T-helper 9 cell (primary cell): ENCODE measurements at regions not wholly inside any gene's neighbourhood (a gene's known extent, or its start where the extent isn't known, plus 50 kb on each side); places are given as distances from the start of the nearest gene placed in this dataset.

Source experiments
- DNase-seq: peaks from one replicate; pipeline ENCODE4 v3.0.0-alpha.2; 2020

- no peak for DNase-seq
Measured at GRCh38 chr9:126127591-126127990, 199.0 kb upstream of the MVB12B start.

GRCh38 chr9:126128494-126129142 is 198.0 kb upstream of the MVB12B start:
- DNase-seq = no peak

- no peak for DNase-seq
Measured at GRCh38 chr9:126131066-126132010, 195.3 kb upstream of the MVB12B start.

DNA sequence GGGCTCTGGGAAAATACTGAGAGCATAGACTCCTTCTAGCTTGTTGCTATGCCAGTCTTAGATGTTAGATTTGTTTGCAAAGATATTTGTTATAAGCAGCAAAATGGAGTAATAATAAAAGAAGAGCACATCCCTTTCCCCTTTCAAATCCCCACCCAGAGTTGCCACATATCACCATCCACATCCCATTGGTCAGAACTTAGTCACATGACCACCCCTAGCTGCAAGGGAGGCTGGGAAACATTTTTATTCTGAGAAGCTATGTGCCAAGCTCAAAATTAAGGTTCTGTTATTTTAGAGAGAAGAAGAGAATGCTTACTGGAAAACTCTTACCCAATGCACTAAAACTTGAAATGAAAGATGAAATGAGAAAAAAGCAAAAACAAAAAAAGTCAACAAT is 193.9 kb upstream of the MVB12B start:
- DNase-seq = no peak

- no peak for DNase-seq
Measured at GRCh38 chr9:126144196-126144595, 182.4 kb upstream of the MVB12B start.

DNA sequence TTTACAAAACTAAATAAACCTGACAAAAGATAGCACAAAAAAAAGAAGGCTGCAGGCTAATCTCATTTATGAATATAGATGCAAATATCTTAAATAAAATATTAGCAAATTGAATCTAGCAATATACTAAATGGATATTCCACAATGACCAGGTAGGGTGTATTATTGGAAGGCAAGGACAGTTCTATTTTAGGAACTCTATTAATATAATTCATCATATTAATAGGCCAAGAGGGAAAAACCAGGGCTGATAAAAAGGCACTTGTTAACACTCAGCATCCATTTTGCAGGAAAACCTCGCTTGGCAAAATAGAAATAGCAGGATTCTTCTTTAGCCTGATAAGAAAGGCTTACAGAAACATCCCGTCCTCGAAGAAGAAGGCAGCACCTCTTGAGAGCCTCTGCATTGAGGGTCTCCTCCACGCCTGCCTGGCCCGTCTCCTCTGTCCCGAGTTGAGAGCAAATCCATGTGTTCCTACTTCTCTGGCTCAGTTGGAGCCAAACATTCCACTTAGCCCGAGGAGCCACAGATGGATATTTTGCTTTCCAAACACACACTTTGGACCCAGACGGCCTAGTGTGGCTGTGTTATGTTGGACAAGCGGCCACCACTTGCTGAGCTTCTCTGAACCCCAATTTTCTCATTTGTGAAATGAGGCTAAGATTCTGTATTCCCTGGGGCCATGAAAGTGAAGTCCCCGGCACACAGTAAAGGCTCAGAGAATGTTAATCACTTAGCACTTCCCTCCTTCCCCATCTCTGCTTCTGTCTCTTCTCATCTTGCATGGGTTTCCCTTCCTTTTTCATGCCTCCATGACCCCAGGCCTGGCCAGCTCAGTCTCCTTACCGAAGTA is 181.8 kb upstream of the MVB12B start:
- no peak for DNase-seq

DNA sequence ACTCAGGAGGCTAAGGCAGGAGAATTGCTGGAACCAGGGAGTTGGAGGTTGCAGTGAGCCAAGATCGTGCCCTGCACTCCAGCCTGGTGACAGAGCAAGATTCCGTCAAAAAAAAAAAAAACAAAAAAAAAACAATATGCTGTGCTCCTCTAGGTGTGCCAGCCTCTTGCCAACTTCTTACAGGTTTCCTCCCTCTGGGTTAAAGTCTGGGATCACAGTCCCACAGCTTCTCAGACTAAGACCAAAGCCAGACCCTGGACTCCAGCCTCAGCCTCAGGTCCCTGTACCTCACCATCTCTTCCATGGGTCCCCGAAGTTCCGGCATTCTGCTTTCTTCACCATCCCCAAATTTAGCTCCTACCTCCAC is 180.8 kb upstream of the MVB12B start:
- no peak for DNase-seq

DNA sequence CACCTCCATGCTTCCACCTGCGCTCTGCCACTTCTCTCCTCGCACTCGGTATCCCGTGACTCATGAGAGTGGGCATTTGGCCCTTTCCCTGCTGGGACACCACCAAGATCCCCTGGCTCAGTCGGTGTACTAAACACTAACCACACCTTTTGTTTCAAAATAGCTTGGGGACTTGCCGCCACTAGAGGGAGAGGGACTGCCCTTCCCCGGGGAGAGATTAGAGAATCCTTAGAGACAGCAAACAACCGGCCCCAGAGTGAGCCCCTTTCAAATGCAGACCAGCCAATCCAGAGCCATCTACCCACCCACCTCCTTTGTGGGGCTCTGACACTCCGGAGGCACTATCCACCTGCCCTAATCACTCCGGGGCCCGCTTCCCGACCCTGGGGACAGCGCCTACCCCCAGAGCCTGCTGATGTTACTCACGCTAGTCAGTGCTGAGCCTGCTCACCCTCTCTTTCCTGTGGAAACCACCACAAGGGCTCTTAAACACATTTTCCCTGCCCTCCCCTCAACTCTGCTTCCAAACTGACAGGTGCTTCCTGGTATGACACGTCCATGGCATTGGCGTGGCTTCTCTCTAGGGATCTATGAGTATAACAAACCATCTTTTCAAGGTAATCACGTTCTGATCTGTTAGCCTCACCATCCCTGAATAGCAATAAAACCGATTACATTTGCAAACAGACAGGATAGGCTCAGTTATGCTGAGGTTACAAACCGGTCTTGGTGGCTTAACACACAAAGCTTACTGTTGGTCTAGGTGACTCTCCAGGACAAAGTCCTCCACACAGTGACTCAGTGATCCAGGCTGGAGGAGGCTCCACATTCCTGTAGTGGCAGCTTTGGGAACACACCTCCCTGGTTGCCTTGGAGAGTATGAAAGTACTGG is 180.1 kb upstream of the MVB12B start:
- no peak for DNase-seq

DNA sequence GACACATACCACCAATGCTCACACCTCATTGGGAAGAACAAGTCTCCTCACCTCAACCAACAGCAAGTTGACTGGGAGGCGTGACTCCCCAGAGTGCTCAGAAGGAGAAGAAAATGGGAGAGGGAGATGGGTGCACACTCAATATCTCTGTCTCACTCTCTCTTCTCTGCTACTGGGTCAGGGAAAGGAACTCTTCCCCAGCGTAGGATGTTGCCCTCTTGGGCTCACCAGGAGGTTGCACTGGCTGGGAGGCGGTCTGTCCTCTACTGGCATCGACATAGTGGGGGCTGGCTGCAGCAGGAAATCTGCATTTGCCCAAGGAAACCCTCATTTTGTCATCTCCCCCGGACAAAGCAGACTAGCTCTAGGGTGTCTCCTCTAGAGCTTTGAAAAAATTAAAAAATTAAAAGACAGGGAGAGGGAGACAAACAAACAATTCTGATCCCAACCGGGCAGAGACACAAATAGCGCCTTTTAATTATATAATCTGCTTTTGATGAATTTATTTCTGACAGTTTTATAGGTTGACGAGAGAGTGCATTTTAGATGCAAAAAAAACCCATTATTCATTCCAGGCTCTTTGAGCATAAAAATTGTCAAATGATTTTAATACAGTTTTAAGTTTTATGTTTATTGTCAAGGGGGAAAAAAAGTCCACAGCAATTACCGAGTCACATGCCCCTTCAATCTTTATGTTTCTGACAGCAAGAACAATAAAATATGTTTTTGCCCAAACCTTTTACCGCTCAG is 179.3 kb upstream of the MVB12B start:
- DNase-seq = no peak

- no peak for DNase-seq
Measured at GRCh38 chr9:126147936-126148870, 178.4 kb upstream of the MVB12B start.

DNA sequence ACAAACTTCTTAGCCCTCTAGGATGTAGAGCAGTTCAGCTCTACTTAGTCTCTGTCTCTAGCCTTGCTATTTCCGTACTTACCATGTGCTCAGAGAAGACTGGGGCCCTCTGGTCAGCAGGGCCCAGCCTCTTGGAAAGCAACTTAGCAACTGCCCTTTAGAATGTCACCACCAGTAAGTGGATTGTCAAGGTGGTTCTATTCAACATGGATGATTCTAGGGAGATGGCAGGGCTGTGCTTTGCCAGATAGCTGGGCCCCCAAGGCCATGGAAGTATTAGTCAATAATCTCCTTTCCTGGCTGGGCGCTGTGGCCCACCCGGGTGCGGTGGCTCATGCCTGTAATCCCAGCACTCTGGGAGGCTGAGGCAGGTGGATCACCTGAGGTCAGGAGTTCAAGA is 177.6 kb upstream of the MVB12B start:
- no peak for DNase-seq

- no peak for DNase-seq
Measured at GRCh38 chr9:126149661-126150060, 177.0 kb upstream of the MVB12B start.

- DNase-seq = no peak
Measured at GRCh38 chr9:126150411-126151030, 176.1 kb upstream of the MVB12B start.

GRCh38 chr9:126151031-126151685 is 175.5 kb upstream of the MVB12B start:
- no peak for DNase-seq

- DNase-seq = no peak
Measured at GRCh38 chr9:126151686-126152134, 174.9 kb upstream of the MVB12B start.

GRCh38 chr9:126152622-126153362 is 173.8 kb upstream of the MVB12B start:
- DNase-seq = no peak

DNA sequence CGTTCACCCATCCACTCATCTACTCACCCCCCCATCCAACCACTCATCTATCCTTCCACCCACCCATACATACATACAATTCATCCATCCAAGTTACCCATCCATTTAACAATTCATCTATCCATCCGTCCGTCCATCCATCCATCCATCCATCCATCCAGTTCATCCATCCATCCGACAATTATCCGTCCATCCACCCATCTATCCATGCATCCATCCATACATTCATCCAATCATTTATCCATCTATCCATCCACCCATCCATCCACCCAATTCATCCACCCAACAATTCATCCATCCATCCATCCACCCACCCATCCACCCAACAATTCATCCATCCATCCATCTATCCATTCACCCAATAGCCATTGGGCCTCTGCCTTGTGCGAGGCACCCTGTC is 173.2 kb upstream of the MVB12B start:
- DNase-seq = no peak

- no peak for DNase-seq
Measured at GRCh38 chr9:126154182-126154827, 172.3 kb upstream of the MVB12B start.
